ENCODE measurements at regions not wholly inside any gene's neighbourhood (a gene's known extent, or its start where the extent isn't known, plus 50 kb on each side); places are given as distances from the start of the nearest gene placed in this dataset.

- TF ChIP-seq CTCF (IDR thresholded peaks at IDR 0.05) (no peak), EP300 (IDR thresholded peaks at IDR 0.05) (no peak)
Measured at GRCh38 chr1:119245881-119246280, 105.4 kb upstream of the WARS2 start.
